IMR-90 (cell line): ENCODE measurements at regions not wholly inside any gene's neighbourhood (a gene's known extent, or its start where the extent isn't known, plus 50 kb on each side); places are given as distances from the start of the nearest gene placed in this dataset.

ENCODE experiments used
- ATAC-seq: fragments of 200-7000 bp; cut with Tn5 transposase; 2 replicates; pipeline ENCODE4 v1.9.1; 2020; ENCODE audit warnings: low read depth, mild to moderate bottlenecking, moderate library complexity
- BruUV-seq: library from RNA; stranded (reverse); fragments of 400-500 nt; replicated peaks from 2 replicates; lab custom pipeline; 2021; lab: Mats Ljungman, UMichigan
- CTCF ChIA-PET: fragments of 300-600 bp; formaldehyde crosslinking; extraction: SDS; loops from one replicate; lab custom pipeline; 2021; ENCODE audit warnings: antibody characterized with exemption; lab: Yijun Ruan, JAX
- POLR2A ChIA-PET: fragments of 300-600 bp; sonication (Branson Sonifier 250); formaldehyde crosslinking; loops from one replicate; lab custom pipeline; 2022; ENCODE audit warnings: antibody characterized with exemption; ENCODE audit not compliant: unreplicated experiment; lab: Charles Lee
- DNase-seq: peaks from one replicate; pipeline ENCODE4 v3.0.0; 2013
- H2AFZ ChIP-seq: replicated peaks from 2 replicates; pipeline ENCODE3; 2013; ENCODE audit warnings: low read length, mild to moderate bottlenecking; ENCODE audit not compliant: poor library complexity
- H2AK5ac ChIP-seq: 2 replicates; pipeline ENCODE4 v1.6.1; 2013; ENCODE audit warnings: low read depth, low read length, inconsistent platforms
- H2AK9ac ChIP-seq: replicated peaks from 2 replicates; pipeline ENCODE3; 2013; ENCODE audit warnings: mild to moderate bottlenecking, low read depth, low read length, moderate library complexity; ENCODE audit not compliant: poor library complexity
- H2BK120ac ChIP-seq: 2 replicates; pipeline ENCODE4 v1.6.1; 2013; ENCODE audit warnings: low read depth, low read length, inconsistent platforms
- H2BK15ac ChIP-seq: 3 replicates; pipeline ENCODE4 v1.6.1; 2013; ENCODE audit warnings: low read depth, low read length, inconsistent platforms
- H2BK20ac ChIP-seq: 2 replicates; pipeline ENCODE4 v1.6.1; 2013; ENCODE audit warnings: low read depth, mild to moderate bottlenecking, inconsistent platforms, low read length, moderate library complexity
- H2BK5ac ChIP-seq: 2 replicates; pipeline ENCODE4 v1.6.1; 2013; ENCODE audit warnings: mild to moderate bottlenecking, low read depth, low read length, inconsistent platforms; ENCODE audit not compliant: poor library complexity, severe bottlenecking
- H3K14ac ChIP-seq: replicated peaks from 2 replicates; pipeline ENCODE4 v1.6.1; 2013; ENCODE audit warnings: low read depth, low read length, inconsistent platforms
- H3K18ac ChIP-seq: 2 replicates; pipeline ENCODE4 v1.6.1; 2013; ENCODE audit warnings: low read depth, low read length, control low read depth
- H3K23ac ChIP-seq: 2 replicates; pipeline ENCODE4 v1.6.1; 2013; ENCODE audit warnings: low read depth, low read length, inconsistent platforms
- H3K27ac ChIP-seq: 2 replicates; pipeline ENCODE4 v1.5.1; 2013; ENCODE audit warnings: mild to moderate bottlenecking, control low read depth, low read length; ENCODE audit not compliant: insufficient read depth
- H3K27me3 ChIP-seq: 2 replicates; pipeline ENCODE4 v1.6.1; 2013; ENCODE audit warnings: low read length; ENCODE audit not compliant: control insufficient read depth, insufficient read depth
- H3K36me3 ChIP-seq: 2 replicates; pipeline ENCODE4 v1.6.1; 2013; ENCODE audit warnings: low read length, mixed read lengths; ENCODE audit not compliant: control insufficient read depth, insufficient read depth
- H3K4ac ChIP-seq: 2 replicates; pipeline ENCODE4 v1.6.1; 2013; ENCODE audit warnings: low read depth, low read length, inconsistent platforms
- H3K4me1 ChIP-seq: 2 replicates; pipeline ENCODE4 v1.6.1; 2013; ENCODE audit warnings: low read length, mixed read lengths; ENCODE audit not compliant: control insufficient read depth, insufficient read depth
- H3K4me2 ChIP-seq: 2 replicates; pipeline ENCODE4 v1.6.1; 2013; ENCODE audit warnings: low read depth, mild to moderate bottlenecking, control low read depth, low read length, moderate library complexity
- H3K4me3 ChIP-seq: 2 replicates; pipeline ENCODE4 v1.5.1; 2013; ENCODE audit warnings: low read depth, mild to moderate bottlenecking, control low read depth, low read length, moderate library complexity; ENCODE audit not compliant: insufficient read depth
- H3K56ac ChIP-seq: 2 replicates; pipeline ENCODE4 v1.6.1; 2013; ENCODE audit warnings: low read length, inconsistent platforms; ENCODE audit not compliant: insufficient read depth; ENCODE audit errors: extremely low read depth
- H3K79me1 ChIP-seq, 2 experiments: 2 replicates each; pipeline ENCODE4 v1.6.1; 2013; ENCODE audit warnings: low read length in 2 of 2, inconsistent platforms in 1 of 2, low read depth in 1 of 2
- H3K9ac ChIP-seq: 2 replicates; pipeline ENCODE4 v1.6.1; 2013; ENCODE audit warnings: low read depth, low read length, control low read depth
- H3K9me1 ChIP-seq: 2 replicates; pipeline ENCODE4 v1.6.1; 2013; ENCODE audit warnings: low read length, inconsistent platforms; ENCODE audit not compliant: insufficient read depth
- H3K9me3 ChIP-seq: 2 replicates; pipeline ENCODE4 v1.6.1; 2013; ENCODE audit warnings: low read length; ENCODE audit not compliant: control insufficient read depth, insufficient read depth
- H4K20me1 ChIP-seq: 2 replicates; pipeline ENCODE4 v1.6.1; 2013; ENCODE audit warnings: low read length, inconsistent platforms; ENCODE audit not compliant: insufficient read depth
- H4K5ac ChIP-seq: 2 replicates; pipeline ENCODE4 v1.6.1; 2013; ENCODE audit warnings: mild to moderate bottlenecking, low read depth, low read length, control low read depth
- H4K8ac ChIP-seq, 2 experiments: 2 replicates each; pipeline ENCODE4 v1.6.1; 2013; ENCODE audit warnings: low read depth in 2 of 2, low read length in 2 of 2, control low read depth in 1 of 2, inconsistent platforms in 1 of 2
- H4K91ac ChIP-seq: 2 replicates; pipeline ENCODE4 v1.6.1; 2013; ENCODE audit warnings: low read depth, low read length, inconsistent platforms; ENCODE audit not compliant: insufficient read depth
- CHD1 ChIP-seq: IDR thresholded peaks from 2 replicates; pipeline ENCODE4 v1.6.1; 2012; ENCODE audit warnings: low read depth, low read length, improper control_type of control experiment
- MAZ ChIP-seq: IDR thresholded peaks from 2 replicates; pipeline ENCODE4 v1.6.1; 2012; ENCODE audit warnings: low read depth, mild to moderate bottlenecking, low read length, improper control_type of control experiment, moderate library complexity, borderline replicate concordance
- MXI1 ChIP-seq: IDR thresholded peaks from 2 replicates; pipeline ENCODE4 v1.6.1; 2012; ENCODE audit warnings: low read depth, mild to moderate bottlenecking, low read length, moderate library complexity, borderline replicate concordance
- RAD21 ChIP-seq: IDR thresholded peaks from 2 replicates; pipeline ENCODE4 v1.6.1; 2012; ENCODE audit warnings: low read length, improper control_type of control experiment
- WGBS, 2 experiments: methylation state at CpG; one replicate each; pipeline versions ENCODE4 v1.1.5 to v1.1.7; 2013; ENCODE audit warnings: missing lambda C conversion rate in 2 of 2; ENCODE audit not compliant: insufficient read length in 1 of 2; ENCODE audit errors: extremely low coverage in 2 of 2; 5-methylcytosine and 5-hydroxymethylcytosine counted together
- dilution Hi-C: fragments of 300-500 bp; cut with HindIII; formaldehyde crosslinking; loops from one replicate; pipeline ENCODE4 v1.14.3; 2018; ENCODE audit warnings: low sequenced_read_pairs; ENCODE audit not compliant: unreplicated experiment
- in situ Hi-C: fragments of 300-500 bp; cut with MboI; formaldehyde crosslinking; loops from 3 replicates; pipeline ENCODE4 v1.14.3; 2019; ENCODE audit warnings: low sequenced_read_pairs, inconsistent platforms, mixed read lengths
- intact Hi-C: fragments of 100-400 bp; cut with micrococcal nuclease; formaldehyde crosslinking; loops from 2 replicates; pipeline ENCODE4 v1.10.0; 2022

DNA sequence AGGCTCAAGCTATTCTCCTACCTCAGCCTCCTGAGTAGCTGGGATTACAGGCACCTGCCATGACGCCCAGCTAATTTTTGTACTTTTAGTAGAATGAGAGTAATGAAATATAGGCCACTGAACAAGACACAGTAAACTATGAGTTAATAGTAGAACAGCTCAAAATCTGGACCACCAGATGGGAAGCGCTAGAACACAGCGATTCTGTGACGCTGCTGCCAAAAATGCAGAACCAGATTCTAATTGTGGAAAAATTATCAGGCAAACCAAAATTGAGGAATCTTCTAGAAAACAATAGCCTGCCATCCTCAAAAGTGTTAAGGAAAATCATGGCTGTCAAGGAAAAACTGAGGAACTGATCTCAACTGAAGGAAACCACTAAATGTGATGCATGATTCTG, 111.4 kb upstream of the TIAM1 start:
- no peak overlapping the region for H3K18ac ChIP-seq
- no peak overlapping the region for H2BK120ac ChIP-seq
- peaks cover 3% of the 10 kb centered on the region; the same call in 1 of the 2 replicates for H3K9me3 ChIP-seq
- no peak overlapping the region for H2BK5ac ChIP-seq
- no peak overlapping the region for H3K14ac ChIP-seq
- no peak overlapping the region for H2AFZ ChIP-seq
- H4K8ac ChIP-seq: no peak overlapping the region
- POLR2A ChIA-PET: no interaction called here
- ATAC-seq (no peak), DNase-seq (no peak)
- no peaks in the 10 kb centered on the region for H3K27me3 ChIP-seq
- CTCF ChIA-PET: no interaction called here
- in situ Hi-C loops (no loop called here), intact Hi-C loops (no loop called here), dilution Hi-C loops (no loop called here)
- no peaks in the 10 kb centered on the region for H3K79me1 ChIP-seq
- no peak overlapping the region for H3K56ac ChIP-seq
- BruUV-seq: no TSS peak
- H3K27ac ChIP-seq: no peak overlapping the region
- H3K4ac ChIP-seq: no peak overlapping the region
- H3K36me3 ChIP-seq: no peaks in the 10 kb centered on the region
- no peaks in the 10 kb centered on the region for H4K20me1 ChIP-seq
- H3K9ac ChIP-seq: no peak overlapping the region
- H4K91ac ChIP-seq: no peak overlapping the region
- no peaks in the 10 kb centered on the region for H3K4me1 ChIP-seq
- H2BK15ac ChIP-seq: no peak overlapping the region
- no peak overlapping the region for H2AK9ac ChIP-seq
- TF ChIP-seq RAD21 (no peak), CHD1 (no peak), MXI1 (no peak), MAZ (no peak)
- H2AK5ac ChIP-seq: no peak overlapping the region
- no CpG with 5 or more reads among the region's 4 CpGs for WGBS, 2 experiments
- H3K9me1 ChIP-seq: no peaks in the 10 kb centered on the region
- no peak overlapping the region for H3K23ac ChIP-seq
- no peak overlapping the region for H3K4me2 ChIP-seq
- H3K4me3 ChIP-seq: no peak overlapping the region
- no peak overlapping the region for H4K5ac ChIP-seq
- H2BK20ac ChIP-seq: no peak overlapping the region
